ENCODE measurements at regions not wholly inside any gene's neighbourhood (a gene's known extent, or its start where the extent isn't known, plus 50 kb on each side); places are given as distances from the start of the nearest gene placed in this dataset.

DNA sequence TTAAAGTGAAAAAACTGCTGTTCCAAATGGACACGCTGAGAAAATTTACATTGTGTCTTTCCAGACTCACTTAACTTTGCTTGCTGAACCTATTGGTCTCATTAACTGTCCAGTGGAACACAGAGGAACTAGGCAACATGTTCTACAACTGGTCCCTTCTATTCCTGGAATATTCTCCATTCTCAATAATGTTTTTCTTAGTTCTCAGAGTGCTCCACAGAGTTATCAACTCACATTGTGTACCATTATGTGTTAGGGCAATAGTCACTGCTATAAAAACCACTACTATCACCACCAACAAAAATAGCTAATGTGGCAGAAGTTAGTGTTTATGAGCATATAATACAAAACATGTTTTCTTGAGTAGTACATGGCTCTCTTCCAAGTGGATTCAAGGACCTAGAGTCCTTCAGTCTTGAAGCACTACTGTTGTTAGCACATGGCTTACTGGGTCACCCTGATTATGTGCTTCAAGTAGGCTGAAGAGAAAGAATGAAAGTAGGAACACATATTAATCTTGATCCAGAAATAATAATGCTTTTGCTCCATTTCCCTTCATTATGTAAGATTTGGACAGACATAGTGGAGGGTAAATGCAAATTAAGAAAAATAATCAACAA, 865.3 kb upstream of the HS3ST1 start:
- no peak overlapping the region for H3K4me3 ChIP-seq (ENCODE audit: low read length)
- H3K9ac ChIP-seq (ENCODE audit: low read length): no peak overlapping the region
- no peaks in the 10 kb centered on the region for H3K27me3 ChIP-seq (ENCODE audit: low read depth, low read length)
- no peak overlapping the region for H3K4me2 ChIP-seq (ENCODE audit: low read length)
- no peak overlapping the region for H2AFZ ChIP-seq (ENCODE audit: low read depth, low read length)
- no peaks in the 10 kb centered on the region for H3K79me2 ChIP-seq (ENCODE audit: low read length)
- H3K36me3 ChIP-seq (replicated peaks; ENCODE audit: low read depth, low read length): no peaks in the 10 kb centered on the region
- no peak overlapping the region for H3K27ac ChIP-seq (ENCODE audit: low read length)
- H3K9me3 ChIP-seq (ENCODE audit: insufficient read depth, low read length): no peaks in the 10 kb centered on the region
- H3K4me1 ChIP-seq (ENCODE audit: low read length): no peaks in the 10 kb centered on the region
- H4K20me1 ChIP-seq (ENCODE audit: insufficient read depth, low read length): no peaks in the 10 kb centered on the region
- TF ChIP-seq CTCF (IDR thresholded peaks at IDR 0.05; ENCODE audit: low read depth, low read length) (no peak), EZH2phosphoT487 (IDR thresholded peaks at IDR 0.05; ENCODE audit: low read depth) (no peak)

DNA sequence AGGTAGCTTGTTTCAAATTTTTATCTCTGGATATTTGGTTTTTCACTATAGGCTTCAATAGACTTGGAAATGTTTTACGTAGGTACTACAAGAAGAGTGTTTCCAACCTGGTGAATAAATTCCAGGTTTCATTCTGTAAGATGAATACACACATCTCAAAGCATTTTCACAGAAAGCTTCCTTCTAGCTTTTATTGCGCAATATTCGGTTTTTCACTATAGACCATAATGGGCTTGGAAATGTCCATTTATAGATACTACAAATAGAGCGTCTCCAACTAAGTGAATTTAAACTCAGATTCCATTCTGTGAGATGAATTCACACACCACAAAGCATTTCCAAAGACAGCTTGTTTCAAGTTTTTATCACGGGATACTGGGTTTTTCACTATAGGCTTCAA, 857.7 kb upstream of the HS3ST1 start:
- no peak for TF ChIP-seq EZH2phosphoT487 (IDR thresholded peaks at IDR 0.05; ENCODE audit: low read depth)
- TF ChIP-seq CTCF (IDR thresholded peaks at IDR 0.05; ENCODE audit: low read depth, low read length): no peak
- Histone ChIP-seq H3K27me3 (ENCODE audit: low read depth, low read length) (no peaks in the 10 kb centered on the region), H3K4me2 (ENCODE audit: low read length) (no peak overlapping the region), H3K9ac (ENCODE audit: low read length) (no peak overlapping the region), H4K20me1 (ENCODE audit: insufficient read depth, low read length) (no peaks in the 10 kb centered on the region), H3K4me3 (ENCODE audit: low read length) (no peak overlapping the region), H2AFZ (ENCODE audit: low read depth, low read length) (no peak overlapping the region), H3K27ac (ENCODE audit: low read length) (no peak overlapping the region), H3K9me3 (ENCODE audit: insufficient read depth, low read length) (peaks cover 21% of the 10 kb centered on the region; the same call in 1 of the 2 replicates), H3K36me3 (replicated peaks; ENCODE audit: low read depth, low read length) (peaks cover 6% of the 10 kb centered on the region), H3K4me1 (ENCODE audit: low read length) (no peaks in the 10 kb centered on the region), H3K79me2 (ENCODE audit: low read length) (no peaks in the 10 kb centered on the region)

GRCh38 chr4:12270546-12270945, 841.9 kb upstream of the HS3ST1 start:
- Histone ChIP-seq H3K36me3 (replicated peaks; ENCODE audit: low read depth, low read length) (no peaks in the 10 kb centered on the region), H3K27ac (ENCODE audit: low read length) (no peak overlapping the region), H3K27me3 (ENCODE audit: low read depth, low read length) (no peaks in the 10 kb centered on the region), H3K79me2 (ENCODE audit: low read length) (no peaks in the 10 kb centered on the region), H3K4me3 (ENCODE audit: low read length) (no peak overlapping the region), H3K9me3 (ENCODE audit: insufficient read depth, low read length) (peaks cover 4% of the 10 kb centered on the region; the same call in 1 of the 2 replicates), H4K20me1 (ENCODE audit: insufficient read depth, low read length) (no peaks in the 10 kb centered on the region), H2AFZ (ENCODE audit: low read depth, low read length) (no peak overlapping the region), H3K9ac (ENCODE audit: low read length) (no peak overlapping the region), H3K4me1 (ENCODE audit: low read length) (no peaks in the 10 kb centered on the region), H3K4me2 (ENCODE audit: low read length) (no peak overlapping the region)
- no peak for TF ChIP-seq CTCF (IDR thresholded peaks at IDR 0.05; ENCODE audit: low read depth, low read length)
- TF ChIP-seq EZH2phosphoT487 (IDR thresholded peaks at IDR 0.05; ENCODE audit: low read depth): no peak

DNA sequence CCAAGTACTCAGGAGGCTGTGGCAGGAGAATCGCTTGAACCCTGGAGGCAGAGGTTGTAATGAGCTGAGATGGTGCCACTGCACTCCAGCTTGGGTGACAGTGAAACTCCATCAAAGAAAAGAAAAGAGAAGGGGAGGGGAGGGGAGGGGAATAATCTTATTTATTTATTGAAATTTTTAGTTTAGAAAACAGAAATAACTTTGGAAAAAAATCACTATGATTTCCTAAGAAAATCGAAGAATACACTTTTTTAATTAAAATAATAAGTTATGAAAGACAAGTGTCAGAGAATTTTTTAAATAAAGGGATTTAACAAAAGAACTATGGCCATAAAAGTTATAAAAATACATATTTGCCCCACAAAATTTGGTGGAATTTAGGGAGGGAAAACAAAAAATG, 836.9 kb upstream of the HS3ST1 start:
- TF ChIP-seq EZH2phosphoT487 (IDR thresholded peaks at IDR 0.05; ENCODE audit: low read depth): no peak
- TF ChIP-seq CTCF (IDR thresholded peaks at IDR 0.05; ENCODE audit: low read depth, low read length): no peak
- Histone ChIP-seq H3K27ac (ENCODE audit: low read length) (no peak overlapping the region), H3K27me3 (ENCODE audit: low read depth, low read length) (no peaks in the 10 kb centered on the region), H3K4me3 (ENCODE audit: low read length) (no peak overlapping the region), H3K36me3 (replicated peaks; ENCODE audit: low read depth, low read length) (no peaks in the 10 kb centered on the region), H3K9me3 (ENCODE audit: insufficient read depth, low read length) (no peaks in the 10 kb centered on the region), H3K4me2 (ENCODE audit: low read length) (no peak overlapping the region), H3K4me1 (ENCODE audit: low read length) (no peaks in the 10 kb centered on the region), H2AFZ (ENCODE audit: low read depth, low read length) (no peak overlapping the region), H4K20me1 (ENCODE audit: insufficient read depth, low read length) (no peaks in the 10 kb centered on the region), H3K9ac (ENCODE audit: low read length) (no peak overlapping the region), H3K79me2 (ENCODE audit: low read length) (no peaks in the 10 kb centered on the region)
